OCI-LY7 (cell line): ENCODE measurements at regions not wholly inside any gene's neighbourhood (a gene's known extent, or its start where the extent isn't known, plus 50 kb on each side); places are given as distances from the start of the nearest gene placed in this dataset.

Experiments
- BruUV-seq: library from RNA; stranded (reverse); fragments of 400-500 nt; replicated peaks from 2 replicates; lab custom pipeline; 2021; lab: Mats Ljungman, UMichigan
- CTCF ChIA-PET: fragments of 300-600 bp; sonication (Branson Sonifier 250); formaldehyde crosslinking; loops from one replicate; lab custom pipeline; 2022; ENCODE audit warnings: antibody characterized with exemption; ENCODE audit not compliant: unreplicated experiment; lab: Charles Lee
- POLR2A ChIA-PET: fragments of 300-600 bp; sonication (Branson Sonifier 250); formaldehyde crosslinking; loops from one replicate; lab custom pipeline; 2022; ENCODE audit warnings: antibody characterized with exemption; lab: Charles Lee
- DNase-seq: peaks from one replicate; pipeline ENCODE4 v3.0.0-alpha.2; 2015; ENCODE audit warnings: low spot score
- H2AFZ ChIP-seq: fragments of 200-600 bp; sonication (generic), shearing (Covaris generic); 2 replicates; pipeline ENCODE4 v1.6.1; 2014; ENCODE audit warnings: mild to moderate bottlenecking, antibody characterized with exemption, low read length, moderate library complexity
- H3K27ac ChIP-seq: fragments of 200-600 bp; sonication (generic); 2 replicates; pipeline ENCODE4 v1.5.1; 2014; ENCODE audit warnings: mixed run types, low read depth, mild to moderate bottlenecking, moderate library complexity, low read length, inconsistent platforms; ENCODE audit not compliant: poor library complexity, severe bottlenecking
- H3K36me3 ChIP-seq: fragments of 200-600 bp; sonication (generic); 2 replicates; pipeline ENCODE4 v1.6.1; 2014; ENCODE audit warnings: mild to moderate bottlenecking, antibody characterized with exemption, low read length, moderate library complexity, mixed read lengths; ENCODE audit not compliant: insufficient read depth
- H3K4me1 ChIP-seq: fragments of 200-600 bp; sonication (generic); 2 replicates; pipeline ENCODE4 v1.5.1; 2014; ENCODE audit warnings: mild to moderate bottlenecking, low read length; ENCODE audit not compliant: insufficient read depth, poor library complexity, severe bottlenecking
- H3K4me2 ChIP-seq: fragments of 200-600 bp; sonication (generic); 2 replicates; pipeline ENCODE4 v1.6.1; 2014; ENCODE audit warnings: mild to moderate bottlenecking, low read length
- H3K4me3 ChIP-seq: fragments of 200-600 bp; sonication (generic); 2 replicates; pipeline ENCODE4 v1.5.1; 2014; ENCODE audit warnings: mild to moderate bottlenecking, low read depth, low read length; ENCODE audit not compliant: poor library complexity, severe bottlenecking
- H3K79me2 ChIP-seq: fragments of 200-600 bp; sonication (generic); 2 replicates; pipeline ENCODE4 v1.6.1; 2016; ENCODE audit warnings: low read depth, mild to moderate bottlenecking, low read length, moderate library complexity, mixed read lengths; ENCODE audit not compliant: insufficient read depth
- H3K9me2 ChIP-seq: fragments of 200-600 bp; sonication (generic); 2 replicates; pipeline ENCODE4 v1.6.1; 2016; ENCODE audit warnings: mild to moderate bottlenecking, low read length, mixed read lengths; ENCODE audit not compliant: insufficient read depth
- H3K9me3 ChIP-seq: fragments of 200-600 bp; sonication (generic); 2 replicates; pipeline ENCODE4 v1.6.1; 2014; ENCODE audit warnings: mild to moderate bottlenecking, mixed run types, low read length, mixed read lengths
- H4K20me1 ChIP-seq: fragments of 200-600 bp; sonication (generic); 2 replicates; pipeline ENCODE4 v1.6.1; 2014; ENCODE audit warnings: mild to moderate bottlenecking, antibody characterized with exemption, low read length, moderate library complexity, mixed read lengths; ENCODE audit not compliant: insufficient read depth
- EZH2phosphoT487 ChIP-seq: fragments of 200-600 bp; sonication (generic); IDR thresholded peaks from 2 replicates; pipeline ENCODE4 v1.6.1; 2018; ENCODE audit warnings: low read depth, borderline replicate concordance, mild to moderate bottlenecking, mixed run types, antibody characterized with exemption, low read length, moderate library complexity, mixed read lengths
- intact Hi-C: fragments of 100-400 bp; cut with micrococcal nuclease; formaldehyde crosslinking; loops from one replicate; pipeline ENCODE4 v1.10.0; 2022; ENCODE audit not compliant: unreplicated experiment
- TF ChIP-seq, protein P1 (sequence below): fragments of 200-600 bp; sonication (generic); conservative IDR thresholded peaks from 2 replicates; pipeline ENCODE4 v1.5.1; 2014; ENCODE audit warnings: mild to moderate bottlenecking, antibody characterized with exemption, low read length, moderate library complexity, mixed read lengths

DNA sequence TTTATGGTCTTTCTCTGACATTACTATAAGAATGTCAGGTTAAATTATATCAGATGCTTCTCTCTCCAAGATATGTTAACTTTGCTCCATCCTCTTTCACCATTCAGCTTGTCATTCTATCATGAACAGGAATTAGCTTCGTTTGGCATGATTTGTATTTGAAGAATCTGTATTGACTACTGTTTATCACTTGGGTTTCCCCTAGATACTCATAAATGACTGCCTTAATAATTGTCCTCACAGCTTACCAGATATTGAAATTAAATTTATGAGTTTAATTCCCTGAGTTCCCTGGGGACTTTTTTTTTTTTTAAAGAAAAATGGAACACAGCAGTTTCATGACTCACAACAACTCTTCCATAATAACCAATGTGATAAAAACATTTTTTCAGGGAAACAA, 76.2 kb upstream of the EOLA2 start:
- Histone ChIP-seq H3K9me2 (no peaks in the 10 kb centered on the region), H3K9me3 (no peaks in the 10 kb centered on the region), H3K4me1 (no peaks in the 10 kb centered on the region), H3K27ac (no peak overlapping the region), H3K4me3 (no peak overlapping the region), H3K4me2 (no peak overlapping the region), H4K20me1 (no peaks in the 10 kb centered on the region), H3K36me3 (no peaks in the 10 kb centered on the region), H2AFZ (no peak overlapping the region), H3K79me2 (no peaks in the 10 kb centered on the region)
- no peak for DNase-seq
- intact Hi-C loops: no loop called here
- TF ChIP-seq, protein P1, sequence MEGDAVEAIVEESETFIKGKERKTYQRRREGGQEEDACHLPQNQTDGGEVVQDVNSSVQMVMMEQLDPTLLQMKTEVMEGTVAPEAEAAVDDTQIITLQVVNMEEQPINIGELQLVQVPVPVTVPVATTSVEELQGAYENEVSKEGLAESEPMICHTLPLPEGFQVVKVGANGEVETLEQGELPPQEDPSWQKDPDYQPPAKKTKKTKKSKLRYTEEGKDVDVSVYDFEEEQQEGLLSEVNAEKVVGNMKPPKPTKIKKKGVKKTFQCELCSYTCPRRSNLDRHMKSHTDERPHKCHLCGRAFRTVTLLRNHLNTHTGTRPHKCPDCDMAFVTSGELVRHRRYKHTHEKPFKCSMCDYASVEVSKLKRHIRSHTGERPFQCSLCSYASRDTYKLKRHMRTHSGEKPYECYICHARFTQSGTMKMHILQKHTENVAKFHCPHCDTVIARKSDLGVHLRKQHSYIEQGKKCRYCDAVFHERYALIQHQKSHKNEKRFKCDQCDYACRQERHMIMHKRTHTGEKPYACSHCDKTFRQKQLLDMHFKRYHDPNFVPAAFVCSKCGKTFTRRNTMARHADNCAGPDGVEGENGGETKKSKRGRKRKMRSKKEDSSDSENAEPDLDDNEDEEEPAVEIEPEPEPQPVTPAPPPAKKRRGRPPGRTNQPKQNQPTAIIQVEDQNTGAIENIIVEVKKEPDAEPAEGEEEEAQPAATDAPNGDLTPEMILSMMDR: no peak
- no peak for TF ChIP-seq EZH2phosphoT487
- BruUV-seq: no TSS peak
- CTCF ChIA-PET: no interaction called here
- POLR2A ChIA-PET: no interaction called here

DNA sequence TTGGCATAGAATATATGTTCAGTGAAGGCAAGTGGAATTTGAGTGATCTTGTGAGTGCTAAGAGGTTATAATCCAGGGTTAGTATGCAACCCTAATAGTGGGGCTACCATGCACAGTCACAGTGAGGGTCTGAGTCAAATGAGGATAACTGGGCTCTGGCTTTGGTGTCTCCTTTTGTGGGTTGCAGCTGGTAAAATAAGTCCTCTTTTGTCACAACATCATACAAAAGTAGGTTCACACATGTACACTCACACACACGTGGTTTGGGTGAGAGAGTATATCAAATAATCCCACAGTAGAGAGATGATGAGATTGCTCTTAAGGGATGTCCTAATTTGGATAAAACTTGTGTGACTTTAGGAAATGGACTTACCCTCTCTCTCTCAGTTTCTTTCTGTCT, 79.6 kb upstream of the EOLA2 start:
- ChIA-PET CTCF (no interaction called here), POLR2A (no interaction called here)
- no TSS peak for BruUV-seq

DNA sequence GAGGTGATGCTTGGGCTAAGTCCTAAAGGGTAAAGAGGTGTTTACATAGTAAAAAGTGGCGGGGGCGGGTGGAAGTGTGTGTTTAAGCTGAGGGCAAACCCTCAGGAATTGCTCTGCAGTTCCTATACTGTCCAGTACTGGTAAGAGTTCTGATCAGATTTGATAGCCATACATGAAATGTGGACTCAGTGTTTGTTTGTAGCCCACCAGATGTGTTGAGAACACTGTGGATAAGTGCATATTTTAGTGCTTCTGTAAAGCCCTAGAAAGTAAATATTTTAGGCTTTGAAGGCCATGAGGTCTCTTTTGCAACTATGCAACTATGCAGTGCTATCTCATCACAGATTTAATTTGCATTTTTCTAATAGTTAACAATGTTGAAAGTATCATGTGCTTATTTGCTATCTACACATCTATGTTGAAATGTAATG, 80.7 kb upstream of the EOLA2 start:
- no peaks in the 10 kb centered on the region for H3K9me3 ChIP-seq
- no peak for TF ChIP-seq EZH2phosphoT487
- TF ChIP-seq, protein P1: no peak

More for the DNA sequence above, 79.6 kb upstream of the EOLA2 start:
- Histone ChIP-seq H4K20me1 (no peaks in the 10 kb centered on the region), H3K4me1 (no peaks in the 10 kb centered on the region), H3K79me2 (no peaks in the 10 kb centered on the region), H3K4me2 (no peak overlapping the region), H3K9me3 (no peaks in the 10 kb centered on the region), H3K36me3 (no peaks in the 10 kb centered on the region), H2AFZ (no peak overlapping the region), H3K4me3 (no peak overlapping the region), H3K9me2 (no peaks in the 10 kb centered on the region), H3K27ac (no peak overlapping the region)
- no peak for DNase-seq
- intact Hi-C loops: no loop called here
- TF ChIP-seq EZH2phosphoT487: no peak
- TF ChIP-seq, protein P1: no peak

More for the DNA sequence above, 80.7 kb upstream of the EOLA2 start:
- intact Hi-C loops: no loop called here
- CTCF ChIA-PET: no interaction called here
- H3K36me3 ChIP-seq: no peaks in the 10 kb centered on the region
- no peak overlapping the region for H3K27ac ChIP-seq
- H2AFZ ChIP-seq: no peak overlapping the region
- no peak overlapping the region for H3K4me2 ChIP-seq
- H4K20me1 ChIP-seq: no peaks in the 10 kb centered on the region
- DNase-seq: no peak
- POLR2A ChIA-PET: no interaction called here
- no peak overlapping the region for H3K4me3 ChIP-seq
- H3K4me1 ChIP-seq: no peaks in the 10 kb centered on the region
- no peaks in the 10 kb centered on the region for H3K79me2 ChIP-seq
- no peaks in the 10 kb centered on the region for H3K9me2 ChIP-seq
- BruUV-seq: no TSS peak
